Smooth muscle cell of the brain vasculature (primary cell): ENCODE measurements at regions not wholly inside any gene's neighbourhood (a gene's known extent, or its start where the extent isn't known, plus 50 kb on each side); places are given as distances from the start of the nearest gene placed in this dataset.

Source experiments
- DNase-seq: peaks from one replicate; pipeline ENCODE4 v3.0.0-alpha.2; 2012; ENCODE audit warnings: low read depth, low spot score

GRCh38 chr1:218712677-218713076 lies 367.5 kb downstream of the TGFB2 start:
- no peak for DNase-seq

- DNase-seq: no peak
Observed at GRCh38 chr1:218715961-218716669, 371.0 kb downstream of the TGFB2 start.

- no peak for DNase-seq
Observed at GRCh38 chr1:218717575-218717974, 372.4 kb downstream of the TGFB2 start.

- DNase-seq: no peak
Observed at GRCh38 chr1:218718206-218718605, 373.1 kb downstream of the TGFB2 start.

- DNase-seq: no peak
Observed at GRCh38 chr1:218718977-218719376, 373.8 kb downstream of the TGFB2 start.

GRCh38 chr1:218728898-218729565 lies 383.9 kb downstream of the TGFB2 start:
- no peak for DNase-seq

- DNase-seq: no peak
Observed at GRCh38 chr1:218735436-218736032, 390.4 kb downstream of the TGFB2 start.

- peak; percentile 67 for DNase-seq
Observed at GRCh38 chr1:218739426-218739825, 394.3 kb downstream of the TGFB2 start.

- no peak for DNase-seq
Observed at GRCh38 chr1:218741852-218742251, 396.7 kb downstream of the TGFB2 start.

GRCh38 chr1:218742467-218743262 lies 397.5 kb downstream of the TGFB2 start:
- no peak for DNase-seq

- DNase-seq: no peak
Observed at GRCh38 chr1:218743861-218744505, 398.8 kb downstream of the TGFB2 start.

- no peak for DNase-seq
Observed at GRCh38 chr1:218748071-218748470, 402.9 kb downstream of the TGFB2 start.

GRCh38 chr1:218750216-218750970 lies 405.3 kb downstream of the TGFB2 start:
- DNase-seq: no peak

GRCh38 chr1:218751208-218751948 lies 406.2 kb downstream of the TGFB2 start:
- DNase-seq: no peak

- DNase-seq: no peak
Observed at GRCh38 chr1:218752126-218752525, 407.0 kb downstream of the TGFB2 start.

- DNase-seq: no peak
Observed at GRCh38 chr1:218754477-218754876, 409.3 kb downstream of the TGFB2 start.

GRCh38 chr1:218755128-218755527 lies 410.0 kb downstream of the TGFB2 start:
- no peak for DNase-seq

GRCh38 chr1:218759795-218760194 lies 413.9 kb upstream of the LYPLAL1 start:
- no peak for DNase-seq

- no peak for DNase-seq
Observed at GRCh38 chr1:218760601-218761570, 412.8 kb upstream of the LYPLAL1 start.
